T1000 (cell line): ENCODE measurements at regions not wholly inside any gene's neighbourhood (a gene's known extent, or its start where the extent isn't known, plus 50 kb on each side); places are given as distances from the start of the nearest gene placed in this dataset.

Experiments
- DNase-seq: peaks from one replicate; lab custom pipeline; 2025; ENCODE audit warnings: mixed read lengths; lab: John Stamatoyannopoulos, UW

DNA sequence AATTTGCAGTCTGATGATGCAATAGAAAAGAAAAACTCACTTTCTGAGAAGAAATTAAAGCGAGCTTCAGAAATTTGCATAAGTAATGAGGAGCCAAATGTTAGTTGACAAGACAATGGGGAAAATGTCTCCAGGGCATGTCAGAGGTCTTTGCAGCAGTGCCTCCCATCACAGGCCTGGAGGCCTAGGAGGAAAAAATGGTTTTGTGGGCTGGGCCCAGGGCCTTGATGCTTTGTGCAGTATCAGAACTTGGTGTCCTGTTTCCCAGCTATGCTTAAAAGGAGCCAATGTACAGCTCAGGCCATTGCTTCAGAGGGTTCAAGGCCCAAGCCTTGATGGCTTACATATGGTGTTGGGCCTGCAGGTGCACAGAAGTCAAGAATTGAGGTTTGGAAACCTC is 298.4 kb downstream of the SMARCA2 start:
- no peak for DNase-seq

DNA sequence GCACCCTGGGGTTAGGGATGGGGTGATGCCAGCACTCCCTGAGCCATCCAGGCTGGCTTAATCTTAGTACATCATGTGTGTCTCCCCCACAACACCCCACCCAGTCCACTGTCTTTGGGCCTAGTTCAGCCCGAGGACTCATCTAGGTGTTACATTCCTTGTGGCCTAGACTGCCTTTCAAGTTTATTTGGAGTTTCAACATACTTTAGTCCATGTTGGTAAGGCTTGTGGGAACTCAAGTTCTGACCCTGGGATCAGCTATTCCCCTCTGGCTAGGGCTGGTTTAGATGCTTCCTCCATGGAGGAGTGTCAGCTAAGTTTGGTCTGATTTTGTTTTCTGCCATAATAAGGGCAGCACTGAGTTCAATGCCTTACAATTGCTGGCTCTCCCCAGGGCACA is 302.4 kb downstream of the SMARCA2 start:
- DNase-seq = no peak

DNA sequence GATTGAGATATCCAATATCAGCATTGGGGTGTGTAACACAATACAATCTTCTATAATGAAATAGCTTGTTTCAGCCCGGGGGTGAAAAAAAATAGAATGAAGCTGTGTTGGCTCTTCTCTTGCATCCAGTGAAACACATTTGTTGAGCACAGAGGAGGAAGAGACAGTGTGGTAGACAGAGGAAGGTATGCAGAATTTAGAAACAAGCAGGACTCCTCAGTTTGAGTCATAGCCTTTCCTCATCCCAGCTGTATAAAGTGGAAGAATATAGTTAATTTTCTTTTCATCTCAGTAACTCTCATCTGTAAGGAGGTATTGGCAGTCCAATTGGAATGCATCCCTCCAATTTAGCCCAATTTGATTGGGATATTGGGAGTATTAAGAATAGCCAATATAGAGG is 302.2 kb upstream of the VLDLR start:
- DNase-seq = no peak

DNA sequence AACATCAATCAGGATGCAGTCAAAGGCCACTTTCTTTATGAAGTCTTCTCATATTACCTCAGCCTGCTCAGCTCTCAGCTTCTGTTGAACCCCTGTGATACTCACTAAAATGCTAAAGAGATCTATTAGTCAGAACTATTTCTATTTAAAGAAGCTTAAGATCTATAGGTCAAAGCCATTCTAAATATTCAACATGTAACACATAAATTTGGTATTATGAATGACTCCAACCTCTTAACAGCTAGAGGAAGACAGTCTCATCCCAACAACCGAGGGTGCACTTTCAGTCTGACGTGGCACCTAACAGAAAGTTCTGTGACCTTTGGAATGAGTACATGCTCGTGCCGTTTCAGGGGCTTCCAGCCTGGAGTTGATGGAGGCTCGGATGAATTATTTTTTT is 301.5 kb upstream of the VLDLR start:
- no peak for DNase-seq

DNA sequence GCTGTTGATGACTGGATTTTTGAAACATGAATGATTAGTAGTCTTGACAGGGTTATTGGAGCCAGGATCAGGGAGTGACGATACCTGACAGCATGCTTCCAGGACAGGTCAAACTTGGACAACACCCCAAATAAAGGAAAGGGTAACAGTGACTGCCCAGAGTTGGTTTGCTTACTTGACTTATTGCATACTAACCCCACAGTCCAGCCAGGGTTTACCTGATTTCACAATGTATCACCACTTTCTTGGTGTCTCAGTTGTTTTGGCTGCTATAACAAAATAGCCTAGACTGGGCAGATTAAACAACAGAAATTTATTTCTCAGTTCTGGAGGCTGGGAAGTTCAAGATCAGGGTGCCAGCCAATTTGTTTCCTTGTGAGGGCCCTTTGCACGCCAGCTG is 301.0 kb upstream of the VLDLR start:
- DNase-seq = no peak

DNA sequence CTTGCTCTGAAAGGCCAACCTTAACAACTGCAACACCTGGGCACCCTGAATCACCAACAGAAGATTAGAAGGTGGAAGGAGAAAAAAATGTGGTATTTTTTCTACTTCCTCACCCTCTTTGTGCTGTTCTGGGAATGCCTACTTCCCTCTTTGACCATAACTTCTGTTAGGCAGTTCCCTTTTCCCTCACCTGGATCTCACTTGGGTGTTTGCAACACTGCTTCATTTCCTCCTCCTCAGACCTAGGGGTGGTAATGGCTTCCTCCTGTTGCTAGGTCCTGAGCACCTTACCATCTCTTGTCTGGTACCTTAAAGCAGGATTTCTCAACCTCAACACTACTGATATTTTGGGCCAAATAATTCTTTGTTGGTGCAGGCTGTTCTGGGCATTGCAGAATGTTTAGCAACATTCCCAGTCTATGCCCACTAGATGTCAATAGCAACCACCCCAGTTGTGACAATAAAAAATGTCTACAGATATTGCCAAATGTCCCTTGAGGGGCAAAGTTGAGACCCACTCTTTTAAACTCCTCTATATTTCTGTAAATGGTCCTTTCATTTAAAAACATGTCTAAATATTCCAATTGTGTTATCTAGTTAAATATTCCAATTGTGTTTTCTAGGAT is 300.0 kb upstream of the VLDLR start:
- no peak for DNase-seq

DNA sequence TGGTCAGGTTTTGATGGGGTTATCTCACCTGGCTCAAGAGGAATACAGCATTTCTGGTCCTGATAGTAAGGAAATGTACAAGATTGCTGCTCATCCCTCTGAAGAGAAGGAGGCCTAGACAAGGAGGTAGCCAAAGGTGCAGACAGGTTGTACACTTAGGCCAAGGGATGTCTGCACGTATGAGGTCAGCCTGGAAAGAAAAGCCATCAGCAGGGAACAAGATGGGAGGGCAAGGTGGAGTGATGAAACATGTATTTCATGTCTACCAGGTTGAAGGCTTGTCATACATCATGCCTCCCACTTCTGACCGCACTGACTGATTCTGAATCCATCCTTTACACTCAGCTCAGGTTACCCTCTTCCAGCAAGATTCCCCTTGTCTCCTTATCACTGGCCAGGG is 296.8 kb upstream of the VLDLR start:
- no peak for DNase-seq

DNA sequence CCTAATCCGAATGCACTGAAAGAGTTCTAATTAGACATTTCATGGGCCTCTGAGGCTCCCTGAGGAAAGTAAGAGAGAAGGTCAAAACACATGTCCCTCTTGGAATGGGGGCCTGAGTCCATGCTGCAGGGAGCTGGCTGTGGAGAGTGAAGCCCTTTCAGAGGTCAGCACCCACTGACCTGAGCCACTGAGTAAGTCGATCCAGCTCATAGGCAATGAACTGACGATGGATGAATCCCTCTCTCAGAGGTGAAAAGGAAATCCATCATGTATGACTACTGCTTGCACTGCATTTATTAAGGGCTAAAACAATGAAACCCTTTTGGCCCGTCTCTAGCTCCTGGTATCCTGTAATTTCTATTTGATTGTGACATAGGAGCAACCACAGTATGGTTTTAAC is 288.9 kb upstream of the VLDLR start:
- DNase-seq = no peak

DNA sequence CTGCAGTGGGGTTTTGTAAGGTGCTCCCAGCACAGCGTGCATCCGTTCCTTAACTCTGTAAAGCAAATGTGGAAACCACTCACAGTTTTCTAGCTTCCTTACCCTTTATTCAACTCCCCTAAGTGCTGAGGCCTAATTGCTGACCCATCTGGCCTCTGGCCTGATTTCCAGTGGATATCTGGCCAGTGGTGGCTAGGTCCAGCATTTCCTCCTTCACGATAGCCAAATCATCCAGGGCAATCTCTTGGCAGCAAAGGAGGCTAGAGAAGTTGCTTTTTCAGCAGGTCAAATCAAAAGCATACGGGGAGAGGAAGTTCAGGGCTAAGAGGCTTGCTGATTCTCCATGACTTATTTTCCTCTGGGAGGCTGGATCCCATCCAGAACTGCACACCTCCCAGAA is 286.3 kb upstream of the VLDLR start:
- no peak for DNase-seq

DNA sequence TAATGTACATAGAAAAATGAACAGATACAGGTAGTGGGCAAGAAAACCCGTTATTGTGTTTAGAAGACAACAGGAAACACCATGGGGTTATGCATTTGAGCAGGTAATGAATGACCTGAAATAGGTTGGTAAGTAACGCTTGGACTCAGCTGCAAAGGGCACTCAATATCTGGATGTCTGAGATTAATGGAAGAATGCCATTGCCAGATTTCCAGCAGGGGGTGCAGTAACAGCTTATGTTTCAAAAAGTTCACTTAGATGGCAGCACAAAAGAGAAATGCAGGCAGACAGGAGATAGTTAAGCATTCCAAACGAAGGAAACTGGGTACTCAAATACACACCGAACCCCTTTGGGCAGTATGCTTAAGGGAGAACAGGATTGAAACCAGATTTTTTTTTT is 285.5 kb upstream of the VLDLR start:
- no peak for DNase-seq

DNA sequence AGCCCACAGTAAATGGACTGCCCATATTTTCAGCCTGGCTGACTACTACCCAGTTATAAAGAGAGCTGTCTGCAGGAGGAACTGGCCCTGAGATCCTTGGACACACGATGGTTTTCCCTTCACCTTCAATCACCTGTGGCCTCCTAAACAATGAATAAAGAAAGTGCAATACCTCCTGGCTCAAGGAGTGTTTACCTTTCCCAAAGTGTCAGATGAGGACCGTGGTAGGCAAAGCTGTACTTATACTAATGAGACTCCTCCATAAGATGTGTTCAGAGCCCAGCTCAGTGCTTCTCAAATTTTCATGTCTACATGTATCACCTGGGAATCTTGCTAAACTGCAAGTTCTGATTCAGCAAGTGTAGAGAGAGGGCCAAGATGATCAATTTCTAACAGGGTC is 284.5 kb upstream of the VLDLR start:
- no peak for DNase-seq

DNA sequence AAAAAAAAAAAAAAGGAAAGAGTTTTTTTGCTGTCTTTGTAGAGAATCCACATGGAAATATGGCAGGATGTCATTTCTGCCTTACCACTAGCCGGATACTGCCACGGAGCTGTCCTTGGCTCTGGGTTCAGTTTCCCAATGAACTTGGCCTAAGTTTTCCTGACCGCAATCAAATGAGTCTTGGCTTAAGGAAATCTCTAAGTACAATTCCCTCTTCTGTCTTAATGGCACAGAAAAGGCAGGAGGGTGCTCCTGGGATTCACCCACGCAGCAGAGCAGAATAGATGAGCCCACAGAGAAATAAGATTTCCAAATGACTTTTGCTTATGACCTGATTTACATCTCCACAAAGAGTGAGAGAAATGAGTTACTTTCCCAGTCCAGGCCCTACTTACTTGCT is 284.0 kb upstream of the VLDLR start:
- DNase-seq = no peak

DNA sequence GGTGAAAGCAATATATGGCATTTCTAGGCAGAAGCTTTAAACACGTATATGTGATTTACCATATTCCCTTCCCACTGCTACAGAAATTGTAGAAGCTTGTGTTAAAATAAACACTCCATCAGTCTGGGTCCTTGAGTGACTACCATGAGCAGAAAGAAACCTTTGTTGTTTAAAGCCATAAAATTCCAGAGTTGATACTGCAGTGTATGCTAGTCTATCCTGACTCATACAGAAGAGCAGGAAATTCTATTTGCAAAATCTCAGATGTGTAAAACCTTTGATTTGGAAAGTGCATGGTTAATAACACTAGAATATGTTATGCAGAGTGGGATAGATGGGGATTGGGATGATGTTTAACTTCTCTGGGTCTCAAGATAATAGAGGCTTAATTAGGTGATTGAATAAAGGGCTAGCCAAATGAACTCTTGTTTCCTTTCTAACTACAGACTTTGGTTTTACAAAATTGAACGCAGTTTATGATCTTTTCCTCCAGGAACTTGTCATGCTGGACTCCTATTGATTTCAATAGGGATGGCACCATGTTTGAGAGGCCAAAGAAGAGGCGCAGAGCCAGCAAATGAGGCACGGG is 282.7 kb upstream of the VLDLR start:
- no peak for DNase-seq

DNA sequence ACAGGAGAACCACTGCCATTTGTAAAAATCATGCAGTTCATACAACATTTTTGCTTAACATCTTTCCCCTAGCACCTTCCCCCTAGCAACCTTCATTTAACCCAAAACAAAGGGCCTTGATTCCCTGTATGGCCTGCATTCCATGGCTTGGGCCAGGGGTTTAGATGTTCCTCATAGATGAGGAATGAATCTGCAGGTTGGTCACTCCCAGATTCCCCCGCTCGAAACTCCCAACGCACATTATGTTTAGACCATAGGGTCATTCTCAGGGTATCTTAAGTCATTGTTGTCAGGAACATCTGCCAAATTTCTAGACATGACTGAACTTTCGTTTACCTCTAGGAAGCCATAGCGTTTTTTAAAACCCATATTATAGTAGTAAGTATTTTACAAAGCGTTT is 282.2 kb upstream of the VLDLR start:
- no peak for DNase-seq

DNA sequence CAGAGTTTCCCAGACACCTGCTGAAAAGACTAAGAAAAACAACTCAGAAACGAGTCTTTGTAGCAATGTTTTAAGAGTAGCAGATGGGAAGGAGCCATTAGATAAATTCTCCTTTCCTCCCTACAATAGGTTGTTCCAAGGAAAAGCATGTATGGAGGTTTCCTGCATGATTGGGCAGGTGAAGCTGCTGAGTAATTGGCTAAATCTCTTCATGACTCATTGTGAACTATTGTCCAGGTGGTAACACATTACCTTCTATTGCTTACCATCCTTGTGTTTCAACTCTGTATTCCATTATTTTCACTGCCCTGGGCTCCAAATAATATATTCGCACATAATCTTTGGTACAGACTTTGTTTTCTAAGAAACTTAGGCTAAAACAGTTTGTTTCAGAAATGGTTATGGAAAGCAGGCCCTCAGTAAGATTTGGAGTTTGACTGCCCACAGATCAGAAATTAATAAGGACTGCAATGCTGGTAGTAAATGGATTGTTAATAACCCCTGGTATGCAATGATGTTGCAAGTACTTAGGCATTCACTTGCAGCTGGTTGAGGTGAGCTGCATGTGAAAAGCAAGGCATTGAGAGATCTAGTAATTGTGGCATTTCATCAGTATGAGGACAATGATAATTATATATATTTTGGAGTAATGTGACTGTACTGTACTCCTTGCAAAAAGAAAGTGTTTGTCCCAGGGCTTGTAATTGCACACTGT is 281.4 kb upstream of the VLDLR start:
- DNase-seq = no peak

DNA sequence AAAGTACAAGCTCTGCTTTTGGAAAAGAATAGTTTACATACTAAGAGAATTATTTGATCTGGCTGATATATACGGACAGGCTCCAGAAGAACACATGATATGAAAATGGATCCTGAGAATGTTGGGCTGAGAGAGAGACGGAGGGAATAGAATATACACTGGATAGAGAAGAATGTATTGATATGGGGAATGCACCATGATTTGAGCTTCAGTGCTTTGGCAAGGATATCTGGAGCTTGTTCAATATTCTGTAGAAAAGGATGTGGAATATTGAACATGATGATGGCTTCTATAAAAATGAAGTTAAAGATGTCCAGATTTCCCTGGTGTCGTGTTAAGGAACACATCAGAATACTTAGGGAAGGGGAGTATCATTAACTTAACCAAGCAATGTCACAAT is 280.5 kb upstream of the VLDLR start:
- no peak for DNase-seq

DNA sequence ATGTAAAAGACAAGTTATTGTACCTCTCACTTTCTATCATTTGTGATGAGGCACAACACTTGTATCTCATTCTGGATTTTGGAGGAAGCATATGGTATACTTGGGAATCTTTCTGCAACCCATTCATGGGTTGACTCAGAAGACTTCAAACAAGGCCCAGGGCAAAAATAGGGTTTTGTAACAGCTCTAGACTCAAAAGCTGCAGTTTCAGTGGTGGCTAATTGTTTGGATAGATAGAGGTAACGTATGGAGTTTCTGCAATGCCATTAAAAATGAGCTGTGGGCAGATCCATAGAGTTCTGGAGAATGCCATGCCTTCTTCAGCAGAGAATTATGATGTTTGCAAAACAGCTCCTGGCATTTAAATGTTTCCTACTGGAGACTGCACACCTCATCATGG is 279.6 kb upstream of the VLDLR start:
- DNase-seq = no peak

DNA sequence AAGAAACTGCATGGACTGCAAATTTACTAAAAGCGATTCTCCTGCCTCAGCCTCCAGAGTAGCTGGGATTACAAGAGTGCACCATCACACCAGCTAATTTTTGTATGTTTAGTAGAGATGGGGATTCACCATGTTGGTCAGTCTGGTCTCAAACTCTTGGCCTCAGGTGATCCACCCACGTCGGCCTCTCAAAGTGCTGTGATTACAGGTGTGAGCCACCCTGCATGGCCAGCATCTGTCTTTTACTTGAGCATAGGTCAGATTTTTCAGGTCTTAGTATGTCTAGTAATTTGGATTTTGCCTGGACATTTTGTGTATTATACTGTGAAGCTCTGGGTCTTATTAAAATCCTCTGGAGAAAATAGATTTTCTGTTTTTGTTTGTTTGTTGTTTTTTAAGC is 277.8 kb upstream of the VLDLR start:
- no peak for DNase-seq

DNA sequence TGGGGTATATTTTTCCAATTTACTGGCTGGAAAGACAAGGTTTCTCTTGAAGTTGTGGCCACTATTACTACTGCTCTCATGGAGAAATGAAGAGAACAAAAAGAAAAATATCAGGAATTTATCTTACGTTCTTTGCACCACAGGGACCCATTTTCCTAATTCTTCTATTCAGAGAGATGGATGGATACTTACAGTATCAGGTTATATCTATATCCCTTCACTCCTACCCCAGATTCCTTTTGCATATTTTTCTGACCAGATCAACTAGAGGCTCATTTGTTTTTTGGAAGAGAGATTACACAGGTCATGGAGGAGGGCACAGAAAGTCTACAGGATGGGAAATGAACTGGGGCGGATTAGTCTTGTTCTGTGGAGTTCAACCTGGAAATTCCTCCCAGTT is 277.2 kb upstream of the VLDLR start:
- no peak for DNase-seq

DNA sequence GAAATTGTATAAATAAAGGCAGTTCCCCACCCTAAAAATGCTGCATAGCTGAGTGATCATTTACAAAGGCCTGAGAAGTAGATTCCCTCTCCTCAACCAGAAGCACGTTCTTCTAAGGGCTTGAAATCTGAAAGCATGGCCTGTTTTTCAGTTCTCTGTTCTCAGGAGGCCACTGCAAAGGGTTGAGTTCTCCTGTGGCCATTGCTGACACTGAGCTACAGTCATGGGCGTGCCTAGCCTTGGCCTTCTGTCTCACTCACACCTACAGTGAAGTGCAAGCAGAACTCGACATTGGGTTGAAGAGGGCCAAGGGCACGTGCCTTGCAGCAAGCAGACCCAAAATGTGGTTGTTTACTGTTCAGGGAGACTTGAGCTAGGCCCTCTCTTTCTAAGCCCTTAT is 276.6 kb upstream of the VLDLR start:
- no peak for DNase-seq

DNA sequence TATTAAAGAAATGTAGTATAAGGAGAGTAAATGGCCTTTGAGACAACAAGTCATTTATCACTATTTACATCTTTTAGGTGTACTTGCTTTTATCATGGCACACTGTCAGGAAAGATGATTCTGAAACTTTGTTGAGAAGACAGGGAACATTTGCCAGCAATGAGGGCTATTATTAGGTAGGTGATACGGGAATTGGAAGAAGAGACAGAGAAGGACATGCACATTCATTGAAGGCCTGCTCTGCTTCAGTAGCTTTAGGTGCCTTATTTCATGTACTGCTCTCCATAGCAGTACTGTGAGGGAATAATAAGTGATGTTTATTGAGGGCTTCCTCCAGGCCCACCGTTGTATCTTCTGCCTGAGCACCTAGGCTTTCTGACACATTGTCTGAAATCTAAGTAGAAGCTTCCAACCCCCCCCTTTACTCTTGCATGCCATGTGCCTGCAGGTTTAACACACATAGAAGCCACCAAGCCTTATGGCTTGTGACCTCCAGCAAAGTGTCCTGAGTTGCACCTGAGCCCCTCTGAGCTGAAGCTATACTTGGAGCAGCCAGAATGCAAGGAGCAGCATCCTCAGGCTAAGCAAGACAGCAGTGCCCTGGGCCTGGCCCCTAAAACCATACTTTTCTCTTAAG is 275.2 kb upstream of the VLDLR start:
- no peak for DNase-seq

DNA sequence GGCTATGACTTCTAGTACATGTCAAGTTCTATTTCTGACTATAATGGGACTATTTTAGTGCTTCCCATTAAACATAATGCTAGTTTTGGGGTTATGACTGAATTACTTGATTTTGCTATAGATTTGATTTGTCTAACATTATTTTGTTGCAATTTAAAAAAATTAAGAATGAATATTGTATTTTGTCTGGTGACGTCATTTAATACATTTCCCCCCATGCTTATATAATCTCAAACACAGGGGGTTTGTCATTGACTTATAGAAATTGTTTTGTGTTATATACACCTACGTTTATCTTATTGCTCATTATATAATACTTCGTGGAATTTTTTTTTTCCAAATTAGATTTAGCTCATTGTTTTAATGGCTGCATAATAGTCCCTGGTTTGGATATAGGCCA is 270.3 kb upstream of the VLDLR start:
- no peak for DNase-seq

DNA sequence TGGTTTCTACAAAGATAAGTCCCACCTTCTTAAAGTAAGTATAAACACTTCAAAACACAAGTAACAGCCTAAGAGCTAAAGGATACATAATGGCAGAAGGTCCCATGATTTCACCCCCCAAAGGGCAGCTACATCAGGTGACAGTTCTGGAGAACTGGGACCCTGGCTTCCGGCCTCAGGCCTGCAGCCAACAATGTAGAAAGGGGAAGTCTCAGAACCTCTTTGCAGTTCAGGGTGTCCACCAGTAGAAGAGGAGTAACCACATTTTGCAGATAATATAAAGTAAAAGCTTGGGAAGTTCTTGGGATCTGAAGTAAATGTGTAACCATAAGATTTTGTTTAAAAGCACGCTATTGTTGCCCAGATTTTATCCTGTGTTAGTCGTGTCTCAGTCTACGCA is 267.4 kb upstream of the VLDLR start:
- no peak for DNase-seq
